Adrenal gland (tissue), 9 donors: ENCODE measurements at regions not wholly inside any gene's neighbourhood (a gene's known extent, or its start where the extent isn't known, plus 50 kb on each side); places are given as distances from the start of the nearest gene placed in this dataset.

ENCODE experiments used
- DNase-seq, 7 donors: peaks; one replicate each; pipeline ENCODE4 v3.0.0-alpha.2; 2019 to 2020
- H3K27ac ChIP-seq, 5 donors: fragments of 200-600 bp; sonication (generic) in 4 of 5; 1 replicate in 3 of 5; 2 replicates in 2 of 5; pipeline versions ENCODE4 v1.5.1 to v1.8.0; 2016 to 2020; ENCODE audit warnings: mild to moderate bottlenecking in 1 of 5
- H3K27me3 ChIP-seq: fragments of 200-600 bp; 2 replicates; pipeline ENCODE4 v1.8.0; 2021
- H3K36me3 ChIP-seq, 2 donors: fragments of 200-600 bp; replicated peaks in 1 of 2; 1 replicate in 1 of 2; 2 replicates in 1 of 2; pipeline versions ENCODE4 v1.5.1 to v1.8.0; 2018 to 2022
- H3K4me1 ChIP-seq, 2 donors: fragments of 200-600 bp; replicated peaks in 1 of 2; 1 replicate in 1 of 2; 2 replicates in 1 of 2; pipeline versions ENCODE4 v1.5.1 to v1.8.0; 2018 to 2021
- H3K4me3 ChIP-seq, 4 donors: fragments of 200-600 bp; sonication (generic) in 3 of 4; one replicate each; pipeline ENCODE4 v1.5.1; 2016 to 2018
- H3K9me3 ChIP-seq, 3 donors: fragments of 200-600 bp; sonication (generic) in 1 of 3; replicated peaks in 1 of 3; 1 replicate in 2 of 3; 2 replicates in 1 of 3; pipeline versions ENCODE4 v1.5.1 to v1.8.0; 2016 to 2021
- CTCF ChIP-seq, 6 experiments: fragments of 450-650 bp in 4 of 6; fragments of 200-600 bp in 2 of 6; sonication (generic) in 1 of 6; IDR thresholded peaks; 1 replicate in 5 of 6; 2 replicates in 1 of 6; pipeline versions ENCODE4 v1.5.1 to v1.8.0; 2016 to 2021; ENCODE audit warnings: antibody characterized with exemption in 6 of 6, mild to moderate bottlenecking in 2 of 6, moderate library complexity in 1 of 6
- POLR2A ChIP-seq, 2 donors: fragments of 450-650 bp; IDR thresholded peaks; one replicate each; pipeline ENCODE4 v1.6.1; 2017; ENCODE audit warnings: antibody characterized with exemption in 2 of 2, mild to moderate bottlenecking in 2 of 2, moderate library complexity in 1 of 2
- WGBS, 4 donors: extraction: QIAGEN DNeasy Blood & Tissue Kit in 2 of 4; methylation state at CpG; one replicate each; pipeline versions ENCODE4 v1.1.5 to v1.1.7; 2013 to 2017; 5-methylcytosine and 5-hydroxymethylcytosine counted together
- intact Hi-C, 2 donors: fragments of 100-400 bp; cut with DNase I; formaldehyde crosslinking; loops; one replicate each; pipeline versions ENCODE4 v1.14.1 to v1.15.0; 2022 to 2023
- donor health status: healthy with polysubstance abuse.
- donor health status: Bipolar disorder and iron deficiency.
- donor health status: DM: yes; HTN: yes; CAD: no.
- donor health status: DM: no; HTN: no; CAD: no.
- donor health status: DM: no; HTN: no; CAD: no.

GRCh38 chr20:1793821-1794220, 101.4 kb upstream of the SIRPA start:
- intact Hi-C loops = no loop called here
- no peaks in the 10 kb centered on the region for H3K9me3 ChIP-seq
- TF ChIP-seq POLR2A (IDR thresholded peaks at IDR 0.05) = no peak
- no peak for TF ChIP-seq CTCF (IDR thresholded peaks at IDR 0.05)
- WGBS, 4 donors = 86 to 98% (median 95%) methylated on average over 2 of the region's 2 CpGs
- no peak for DNase-seq
- peaks cover 4% of the 10 kb centered on the region for H3K27me3 ChIP-seq
- no peak overlapping the region for H3K4me3 ChIP-seq
- H3K4me1 ChIP-seq = no peaks in the 10 kb centered on the region
- H3K36me3 ChIP-seq = no peaks in the 10 kb centered on the region
- no peak overlapping the region for H3K27ac ChIP-seq

- TF ChIP-seq POLR2A (IDR thresholded peaks at IDR 0.05) (no peak), CTCF (IDR thresholded peaks at IDR 0.05) (no peak)
- Histone ChIP-seq H3K36me3 (no peaks in the 10 kb centered on the region), H3K27ac (no peak overlapping the region), H3K27me3 (peaks cover 4% of the 10 kb centered on the region), H3K9me3 (no peaks in the 10 kb centered on the region), H3K4me1 (no peaks in the 10 kb centered on the region), H3K4me3 (no peak overlapping the region)
- DNase-seq = no peak
- intact Hi-C loops = no loop called here
- 77 to 83% (median 79%) methylated on average over 2 of the region's 2 CpGs for WGBS, 4 donors
These were observed 102.9 kb upstream of the SIRPA start for GRCh38 chr20:1792274-1792673.

GRCh38 chr20:1790386-1790785, 104.8 kb upstream of the SIRPA start:
- DNase-seq = no peak
- no peaks in the 10 kb centered on the region for H3K36me3 ChIP-seq
- H3K27ac ChIP-seq = no peak overlapping the region
- no peak for TF ChIP-seq CTCF (IDR thresholded peaks at IDR 0.05)
- TF ChIP-seq POLR2A (IDR thresholded peaks at IDR 0.05) = no peak
- H3K9me3 ChIP-seq = no peaks in the 10 kb centered on the region
- peaks cover 4% of the 10 kb centered on the region for H3K27me3 ChIP-seq
- no peaks in the 10 kb centered on the region for H3K4me1 ChIP-seq
- 19 to 55% (median 46%) methylated on average over 3 of the region's 3 CpGs for WGBS, 4 donors
- intact Hi-C loops = no loop called here
- H3K4me3 ChIP-seq = no peak overlapping the region

- DNase-seq = no peak
- intact Hi-C loops = no loop called here
- Histone ChIP-seq H3K27me3 (peaks cover 4% of the 10 kb centered on the region), H3K9me3 (no peaks in the 10 kb centered on the region), H3K27ac (no peak overlapping the region), H3K36me3 (no peaks in the 10 kb centered on the region), H3K4me3 (no peak overlapping the region), H3K4me1 (no peaks in the 10 kb centered on the region)
- WGBS, 4 donors = 73 to 75% (median 74%) methylated on average over 4 of the region's 4 CpGs
- TF ChIP-seq POLR2A (IDR thresholded peaks at IDR 0.05) = no peak
- TF ChIP-seq CTCF (IDR thresholded peaks at IDR 0.05) = no peak
These were observed 107.2 kb upstream of the SIRPA start for GRCh38 chr20:1788044-1788443.
